ENCODE measurements at regions not wholly inside any gene's neighbourhood (a gene's known extent, or its start where the extent isn't known, plus 50 kb on each side); places are given as distances from the start of the nearest gene placed in this dataset.

- TF ChIP-seq CTCF (IDR thresholded peaks at IDR 0.05) (no peak), POLR2A (IDR thresholded peaks at IDR 0.05) (no peak)
These were observed 474.7 kb upstream of the TNP1 start for GRCh38 chr2:217334561-217334960.

Data from body of pancreas (tissue), 4 donors.